HEK293 (cell line): ENCODE measurements at regions not wholly inside any gene's neighbourhood (a gene's known extent, or its start where the extent isn't known, plus 50 kb on each side); places are given as distances from the start of the nearest gene placed in this dataset.

Experiments
- CTCF ChIP-seq: fragments of 450-650 bp; formaldehyde crosslinking; IDR thresholded peaks from 2 replicates; pipeline ENCODE4 v1.5.1; 2016; ENCODE audit warnings: missing biosample characterization, missing genetic modification characterization
- ELK4 ChIP-seq: IDR thresholded peaks from 2 replicates; pipeline ENCODE4 v1.6.1; 2011; ENCODE audit warnings: mild to moderate bottlenecking, low read depth, low read length, borderline replicate concordance
- FEZF1 ChIP-seq: fragments of 450-650 bp; formaldehyde crosslinking; IDR thresholded peaks from 2 replicates; pipeline ENCODE4 v1.5.1; 2016; ENCODE audit warnings: missing biosample characterization, missing genetic modification characterization
- ZNF155 ChIP-seq: fragments of 450-650 bp; formaldehyde crosslinking; IDR thresholded peaks from 2 replicates; pipeline ENCODE4 v1.5.1; 2016; ENCODE audit warnings: missing biosample characterization, missing genetic modification characterization
- ZNF513 ChIP-seq: fragments of 450-650 bp; IDR thresholded peaks from 2 replicates; pipeline ENCODE4 v1.5.1; 2018; ENCODE audit warnings: missing biosample characterization, missing genetic modification characterization
- ZNF837 ChIP-seq: fragments of 450-650 bp; formaldehyde crosslinking; IDR thresholded peaks from 2 replicates; pipeline ENCODE4 v1.5.1; 2016; ENCODE audit warnings: missing biosample characterization, missing genetic modification characterization
- ZSCAN23 ChIP-seq: fragments of 450-650 bp; formaldehyde crosslinking; IDR thresholded peaks from 2 replicates; pipeline ENCODE4 v1.5.1; 2016; ENCODE audit warnings: missing biosample characterization, missing genetic modification characterization

DNA sequence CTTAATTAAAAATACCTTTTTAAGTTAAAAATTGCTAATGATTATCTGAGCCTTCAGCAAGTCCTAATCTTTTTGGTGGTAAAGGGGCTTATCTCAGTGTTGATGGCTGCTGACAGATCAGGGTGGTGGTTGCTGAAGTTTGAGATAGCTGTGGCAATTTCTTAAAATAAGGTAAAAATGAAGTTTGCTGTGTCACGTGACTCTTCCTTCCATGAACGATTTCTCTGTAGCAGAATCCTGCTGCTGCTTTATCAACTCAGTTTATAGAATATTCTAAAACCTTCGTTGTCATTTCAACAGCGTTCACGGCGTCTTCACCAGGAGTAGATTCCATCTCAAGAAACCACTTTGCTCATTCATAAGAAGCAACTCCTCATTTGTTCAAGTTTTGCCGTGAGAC lies 110.1 kb downstream of the SUCNR1 start:
- TF ChIP-seq ZSCAN23 (no peak), CTCF (tag by site-specific recombination) (no peak), ZNF513 (tag by site-specific recombination) (no peak), ELK4 (no peak), ZNF837 (no peak), ZNF155 (tag by site-specific recombination) (no peak), FEZF1 (tag by site-specific recombination) (no peak)
